K562 (cell line): ENCODE measurements at regions not wholly inside any gene's neighbourhood (a gene's known extent, or its start where the extent isn't known, plus 50 kb on each side); places are given as distances from the start of the nearest gene placed in this dataset.

Experiments used
- ATAC-seq: fragments of 200-7000 bp; cut with Tn5 transposase; 3 replicates; pipeline ENCODE4 v1.9.1; 2020; ENCODE audit warnings: moderate library complexity
- BruUV-seq: library from RNA; stranded (reverse); fragments of 400-500 nt; replicated peaks from 2 replicates; lab custom pipeline; 2021; lab: Mats Ljungman, UMichigan
- CTCF ChIA-PET: fragments of 300-600 bp; formaldehyde crosslinking; extraction: SDS; loops from one replicate; lab custom pipeline; 2021; ENCODE audit warnings: low intra/inter-chr PET ratio; lab: Yijun Ruan, JAX
- POLR2A ChIA-PET: fragments of 300-600, 350-650 bp; sonication (Branson Sonifier 250); formaldehyde crosslinking; extraction: SDS; loops from one replicate; lab custom pipeline; 2021; ENCODE audit warnings: antibody characterized with exemption, inconsistent platforms; lab: Yijun Ruan, JAX
- DNase-seq, 4 experiments: peaks; one replicate each; pipeline versions ENCODE4 v3.0.0 to v3.0.0-alpha.2; 2011 to 2018; ENCODE audit warnings: low spot score in 3 of 4, mixed read lengths in 3 of 4; ENCODE audit errors: extremely low read depth in 1 of 4
- FAIRE-seq: peaks from 2 replicates; lab custom pipeline; 2011; peaks lifted over from hg19 to GRCh38; lab: Jason Lieb, UNC
- H2AFZ ChIP-seq: 2 replicates; pipeline ENCODE4 v1.6.0; 2011; ENCODE audit warnings: low read depth, low read length, control low read depth, inconsistent platforms
- H3K27ac ChIP-seq: fragments of 200-600 bp; 3 replicates; pipeline ENCODE4 v1.8.0; 2011; ENCODE audit warnings: low read depth, mild to moderate bottlenecking, control low read depth, inconsistent platforms, low read length, moderate library complexity, mixed read lengths; ENCODE audit errors: extremely low read depth
- H3K27me3 ChIP-seq, 2 experiments: fragments of 300-600 bp in 1 of 2; 2 replicates in 1 of 2; 3 replicates in 1 of 2; pipeline versions ENCODE4 v1.6.0 to v1.8.0; 2011; ENCODE audit warnings: inconsistent platforms in 2 of 2, low read length in 2 of 2, mild to moderate bottlenecking in 1 of 2, mixed read lengths in 1 of 2, moderate library complexity in 1 of 2; ENCODE audit not compliant: control insufficient read depth in 2 of 2, insufficient read depth in 2 of 2
- H3K36me3 ChIP-seq: fragments of 300-600 bp; 3 replicates; pipeline ENCODE4 v1.8.0; 2011; ENCODE audit warnings: mild to moderate bottlenecking, low read length, inconsistent platforms; ENCODE audit not compliant: control insufficient read depth, insufficient read depth
- H3K4me1 ChIP-seq, 2 experiments: fragments of 200-600 bp in 1 of 2; replicated peaks in 1 of 2; 2 replicates in 1 of 2; 3 replicates in 1 of 2; pipeline versions ENCODE4 v1.5.1 to v1.8.0; 2011; ENCODE audit warnings: inconsistent platforms in 2 of 2, low read length in 2 of 2, mild to moderate bottlenecking in 1 of 2, mixed read lengths in 1 of 2, moderate library complexity in 1 of 2; ENCODE audit not compliant: control insufficient read depth in 2 of 2, insufficient read depth in 2 of 2
- H3K4me2 ChIP-seq: 2 replicates; pipeline ENCODE4 v1.6.1; 2011; ENCODE audit warnings: low read length, control low read depth, inconsistent platforms, mixed read lengths; ENCODE audit not compliant: insufficient read depth
- H3K4me3 ChIP-seq: fragments of 200-600 bp; sonication (generic), shearing (Covaris generic); 2 replicates; pipeline ENCODE4 v1.5.1; 2016; ENCODE audit warnings: control low read depth, inconsistent platforms
- H3K79me2 ChIP-seq: fragments of 200-600 bp; 3 replicates; pipeline ENCODE4 v1.8.0; 2011; ENCODE audit warnings: low read length, inconsistent platforms; ENCODE audit not compliant: control insufficient read depth, insufficient read depth
- H3K9ac ChIP-seq, 2 experiments: 2 replicates each; pipeline versions ENCODE4 v1.6.0 to v1.6.1; 2011; ENCODE audit warnings: low read depth in 2 of 2, low read length in 2 of 2, control low read depth in 1 of 2, inconsistent platforms in 1 of 2, mild to moderate bottlenecking in 1 of 2, mixed read lengths in 1 of 2; ENCODE audit not compliant: insufficient read depth in 1 of 2
- H3K9me1 ChIP-seq: one replicate; pipeline ENCODE4 v1.6.0; 2011; ENCODE audit warnings: inconsistent platforms, mild to moderate bottlenecking, low read length, moderate library complexity; ENCODE audit not compliant: control insufficient read depth, insufficient read depth
- H3K9me3 ChIP-seq: replicated peaks from 2 replicates; pipeline ENCODE4 v1.5.1; 2011; ENCODE audit warnings: low read depth, low read length, inconsistent platforms; ENCODE audit not compliant: control insufficient read depth, insufficient read depth
- H4K20me1 ChIP-seq: replicated peaks from 2 replicates; pipeline ENCODE4 v1.6.1; 2011; ENCODE audit warnings: low read length, inconsistent platforms, mixed read lengths; ENCODE audit not compliant: control insufficient read depth, insufficient read depth
- CC2D1A ChIP-seq: fragments of 450-650 bp; IDR thresholded peaks from 2 replicates; pipeline ENCODE4 v1.6.1; 2017; ENCODE audit warnings: mild to moderate bottlenecking
- ESRRB ChIP-seq: fragments of 250-450 bp; sonication (Bioruptor Pico); IDR thresholded peaks from 2 replicates; pipeline ENCODE4 v1.5.0; 2020; ENCODE audit warnings: mild to moderate bottlenecking, moderate library complexity, borderline replicate concordance
- FIP1L1 ChIP-seq: fragments of 200-400 bp; formaldehyde crosslinking; IDR thresholded peaks from 2 replicates; pipeline ENCODE4 v1.6.1; 2018; ENCODE audit warnings: mild to moderate bottlenecking, low read depth, low read length; ENCODE audit not compliant: poor library complexity, severe bottlenecking
- GATA2 ChIP-seq: sonication (generic); formaldehyde crosslinking; IDR thresholded peaks from 2 replicates; pipeline ENCODE4 v1.4.0; 2020; ENCODE audit warnings: mild to moderate bottlenecking, missing genetic modification reagents
- GTF2A2 ChIP-seq: IDR thresholded peaks from 2 replicates; pipeline ENCODE4 v1.6.1; 2016; ENCODE audit warnings: mild to moderate bottlenecking, missing genetic modification characterization, missing compliant biosample characterization
- MYNN ChIP-seq, 2 experiments: sonication (generic); formaldehyde crosslinking in 1 of 2; IDR thresholded peaks; 2 replicates each; pipeline versions ENCODE4 v1.5.0 to v1.6.1; 2016 to 2020; ENCODE audit warnings: antibody characterized with exemption in 1 of 2, missing genetic modification reagents in 1 of 2
- RBM34 ChIP-seq: fragments of 200-400 bp; formaldehyde crosslinking; IDR thresholded peaks from 2 replicates; pipeline ENCODE4 v1.6.1; 2018; ENCODE audit warnings: low read length, borderline replicate concordance; ENCODE audit not compliant: insufficient read depth
- TAF9B ChIP-seq: fragments of 450-650 bp; IDR thresholded peaks from 2 replicates; pipeline ENCODE4 v1.6.1; 2018; ENCODE audit warnings: mild to moderate bottlenecking; ENCODE audit not compliant: partially characterized antibody
- TCF7 ChIP-seq: sonication (generic); IDR thresholded peaks from 2 replicates; pipeline ENCODE4 v1.6.1; 2016; ENCODE audit warnings: antibody characterized with exemption, borderline replicate concordance
- XRCC5 ChIP-seq: fragments of 200-400 bp; formaldehyde crosslinking; IDR thresholded peaks from 2 replicates; pipeline ENCODE4 v1.6.1; 2017; ENCODE audit warnings: low read depth, mild to moderate bottlenecking, low read length
- ZNF239 ChIP-seq: fragments of 250-450 bp; sonication (Bioruptor Pico); IDR thresholded peaks from 2 replicates; pipeline ENCODE4 v1.4.0; 2020; ENCODE audit warnings: mild to moderate bottlenecking
- ZNF24 ChIP-seq: fragments of 450-650 bp; IDR thresholded peaks from 2 replicates; pipeline ENCODE4 v1.6.1; 2016
- ZNF551 ChIP-seq: fragments of 250-450 bp; sonication (Bioruptor Pico); IDR thresholded peaks from 2 replicates; pipeline ENCODE4 v1.5.0; 2021; ENCODE audit warnings: mild to moderate bottlenecking, moderate library complexity
- WGBS: fragments of 100-300 bp; shearing (Covaris generic); methylation state at CpG from one replicate; pipeline ENCODE4 v1.1.6; 2016; ENCODE audit warnings: low coverage, mixed read lengths; ENCODE audit not compliant: insufficient coverage; ENCODE audit errors: missing lambda C conversion rate; 5-methylcytosine and 5-hydroxymethylcytosine counted together
- in situ Hi-C: fragments of 300-500 bp; cut with MboI; formaldehyde crosslinking; loops from 4 replicates; pipeline ENCODE4 v1.15.0; 2018; ENCODE audit warnings: inconsistent platforms, mixed read lengths
- intact Hi-C: fragments of 100-400 bp; cut with micrococcal nuclease; formaldehyde crosslinking; loops from 2 replicates; pipeline ENCODE4 v1.14.2; 2022
- TF ChIP-seq, protein P1 (sequence below), 2 experiments: IDR thresholded peaks; 2 replicates each; pipeline ENCODE4 v1.6.1; 2011; ENCODE audit warnings: borderline replicate concordance in 1 of 2, control low read depth in 1 of 2, low read depth in 1 of 2, low read length in 1 of 2, mild to moderate bottlenecking in 1 of 2, mixed read lengths in 1 of 2, moderate library complexity in 1 of 2; ENCODE audit not compliant: insufficient read depth in 1 of 2, insufficient read length in 1 of 2, poor library complexity in 1 of 2, severe bottlenecking in 1 of 2; ENCODE audit errors: extremely low read depth in 1 of 2
- TF ChIP-seq, protein P2 (sequence below): sonication (generic); formaldehyde crosslinking; IDR thresholded peaks from 2 replicates; pipeline ENCODE4 v1.8.1; 2023; ENCODE audit warnings: mild to moderate bottlenecking, missing genetic modification reagents, moderate library complexity

DNA sequence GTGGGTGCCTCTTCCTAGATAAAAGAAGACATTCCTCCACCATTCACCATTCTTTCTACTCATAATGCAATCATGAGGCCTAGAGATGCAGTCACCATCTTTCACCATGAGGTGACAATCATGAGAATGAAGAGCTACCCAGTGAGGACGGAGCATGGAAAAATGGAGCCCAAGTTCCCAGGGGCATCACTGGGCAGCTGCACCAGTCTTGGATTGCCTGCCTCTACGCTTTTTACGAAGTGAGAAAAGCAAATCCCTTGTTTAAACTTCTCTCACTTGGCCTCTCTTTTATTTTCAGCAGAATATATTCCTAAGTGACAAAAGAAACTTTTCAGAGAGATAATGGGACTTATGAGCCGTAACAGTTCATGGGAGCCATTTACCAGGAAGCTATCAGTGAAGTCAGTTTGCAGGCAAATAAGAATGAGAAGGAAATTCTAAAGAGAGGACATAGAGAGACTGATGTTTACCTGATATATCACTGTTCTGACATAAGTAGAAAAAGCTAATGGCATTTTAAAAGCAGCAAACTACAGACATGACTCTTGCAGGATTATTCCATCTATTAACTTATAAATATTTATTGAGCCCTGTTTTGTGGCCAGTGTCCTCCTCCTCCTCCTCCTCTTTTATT, 90.0 kb upstream of the CPNE4 start:
- no TSS peak for BruUV-seq
- POLR2A ChIA-PET, result no interaction called here
- FAIRE-seq (no peak), ATAC-seq (no peak), DNase-seq (no peak)
- H3K36me3 ChIP-seq, result no peaks in the 10 kb centered on the region
- no peak for TF ChIP-seq RBM34
- no peak for TF ChIP-seq XRCC5
- TF ChIP-seq ZNF551 (CRISPR knock-in tag), result no peak
- H2AFZ ChIP-seq, result no peak overlapping the region
- intact Hi-C loops, result no loop called here
- H3K4me2 ChIP-seq, result no peak overlapping the region
- H3K27me3 ChIP-seq, result no peaks in the 10 kb centered on the region
- H3K9ac ChIP-seq, result no peak overlapping the region
- H3K27ac ChIP-seq, result no peak overlapping the region
- WGBS, result 0% methylated on average over 4 of the region's 4 CpGs
- H3K4me3 ChIP-seq, result no peak overlapping the region
- H4K20me1 ChIP-seq, result no peaks in the 10 kb centered on the region
- H3K4me1 ChIP-seq, result no peaks in the 10 kb centered on the region
- no peaks in the 10 kb centered on the region for H3K79me2 ChIP-seq
- CTCF ChIA-PET, result no interaction called here
- in situ Hi-C loops, result no loop called here
- H3K9me1 ChIP-seq, result no peaks in the 10 kb centered on the region
- H3K9me3 ChIP-seq, result no peaks in the 10 kb centered on the region

DNA sequence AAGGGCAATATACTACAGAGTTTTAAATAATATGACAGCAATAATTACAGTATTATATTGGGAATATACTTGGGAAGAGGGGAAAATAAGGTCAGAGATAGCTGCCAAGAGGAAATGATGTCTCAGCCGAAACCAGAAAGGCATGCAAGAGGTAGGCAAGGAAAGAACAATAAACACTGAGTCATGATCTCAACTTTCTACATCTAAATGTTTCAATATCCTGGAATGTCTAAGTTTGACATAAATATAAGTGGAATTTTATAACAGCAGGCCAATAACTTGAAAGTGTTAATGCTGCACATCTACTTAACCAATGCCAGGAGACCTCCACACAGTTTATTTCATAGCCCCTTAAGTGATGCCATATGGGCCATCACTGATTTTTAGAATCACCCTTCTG, 99.8 kb upstream of the CPNE4 start:
- no peaks in the 10 kb centered on the region for H3K4me1 ChIP-seq
- no peak overlapping the region for H3K27ac ChIP-seq
- ATAC-seq (no peak), DNase-seq (no peak), FAIRE-seq (no peak)
- WGBS, result 0% methylated on average over 1 of the region's 1 CpG
- POLR2A ChIA-PET, result no interaction called here
- in situ Hi-C loops, result no loop called here
- H2AFZ ChIP-seq, result no peak overlapping the region
- intact Hi-C loops, result no loop called here
- H3K9me1 ChIP-seq, result no peaks in the 10 kb centered on the region
- H3K4me2 ChIP-seq, result no peak overlapping the region
- no peaks in the 10 kb centered on the region for H3K79me2 ChIP-seq
- H3K9me3 ChIP-seq, result no peaks in the 10 kb centered on the region
- H3K9ac ChIP-seq, result no peak overlapping the region
- CTCF ChIA-PET, result no interaction called here
- no TSS peak for BruUV-seq
- no peaks in the 10 kb centered on the region; a peak in 1 of 5 replicates for H3K27me3 ChIP-seq
- H3K36me3 ChIP-seq, result no peaks in the 10 kb centered on the region
- H4K20me1 ChIP-seq, result no peaks in the 10 kb centered on the region
- no peak overlapping the region for H3K4me3 ChIP-seq
- TF ChIP-seq, protein P1, sequence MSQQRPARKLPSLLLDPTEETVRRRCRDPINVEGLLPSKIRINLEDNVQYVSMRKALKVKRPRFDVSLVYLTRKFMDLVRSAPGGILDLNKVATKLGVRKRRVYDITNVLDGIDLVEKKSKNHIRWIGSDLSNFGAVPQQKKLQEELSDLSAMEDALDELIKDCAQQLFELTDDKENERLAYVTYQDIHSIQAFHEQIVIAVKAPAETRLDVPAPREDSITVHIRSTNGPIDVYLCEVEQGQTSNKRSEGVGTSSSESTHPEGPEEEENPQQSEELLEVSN (IDR thresholded peaks at IDR 0.05; ENCODE audit: borderline replicate concordance in 1 of 2, extremely low read depth in 1 of 2, insufficient read depth in 1 of 2, insufficient read length in 1 of 2, low read depth in 1 of 2, low read length in 1 of 2, poor library complexity in 1 of 2, severe bottlenecking in 1 of 2), result no peak
- TF ChIP-seq, protein P2, sequence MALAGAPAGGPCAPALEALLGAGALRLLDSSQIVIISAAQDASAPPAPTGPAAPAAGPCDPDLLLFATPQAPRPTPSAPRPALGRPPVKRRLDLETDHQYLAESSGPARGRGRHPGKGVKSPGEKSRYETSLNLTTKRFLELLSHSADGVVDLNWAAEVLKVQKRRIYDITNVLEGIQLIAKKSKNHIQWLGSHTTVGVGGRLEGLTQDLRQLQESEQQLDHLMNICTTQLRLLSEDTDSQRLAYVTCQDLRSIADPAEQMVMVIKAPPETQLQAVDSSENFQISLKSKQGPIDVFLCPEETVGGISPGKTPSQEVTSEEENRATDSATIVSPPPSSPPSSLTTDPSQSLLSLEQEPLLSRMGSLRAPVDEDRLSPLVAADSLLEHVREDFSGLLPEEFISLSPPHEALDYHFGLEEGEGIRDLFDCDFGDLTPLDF (CRISPR knock-in tag), result no peak
- TF ChIP-seq ESRRB (CRISPR knock-in tag), result no peak
- TF ChIP-seq ZNF24, result no peak
- TF ChIP-seq GTF2A2 (tag), result no peak
- TF ChIP-seq TCF7, result no peak
- TF ChIP-seq ZNF239 (CRISPR knock-in tag), result no peak
- TF ChIP-seq MYNN (IDR thresholded peaks at IDR 0.05), result no peak
- no peak for TF ChIP-seq MYNN (CRISPR knock-in tag; IDR thresholded peaks at IDR 0.05)
- TF ChIP-seq GATA2 (CRISPR knock-in tag), result no peak
- no peak for TF ChIP-seq TAF9B
- TF ChIP-seq CC2D1A, result no peak
- TF ChIP-seq FIP1L1, result no peak
